ENCODE measurements at regions not wholly inside any gene's neighbourhood (a gene's known extent, or its start where the extent isn't known, plus 50 kb on each side); places are given as distances from the start of the nearest gene placed in this dataset.

DNA sequence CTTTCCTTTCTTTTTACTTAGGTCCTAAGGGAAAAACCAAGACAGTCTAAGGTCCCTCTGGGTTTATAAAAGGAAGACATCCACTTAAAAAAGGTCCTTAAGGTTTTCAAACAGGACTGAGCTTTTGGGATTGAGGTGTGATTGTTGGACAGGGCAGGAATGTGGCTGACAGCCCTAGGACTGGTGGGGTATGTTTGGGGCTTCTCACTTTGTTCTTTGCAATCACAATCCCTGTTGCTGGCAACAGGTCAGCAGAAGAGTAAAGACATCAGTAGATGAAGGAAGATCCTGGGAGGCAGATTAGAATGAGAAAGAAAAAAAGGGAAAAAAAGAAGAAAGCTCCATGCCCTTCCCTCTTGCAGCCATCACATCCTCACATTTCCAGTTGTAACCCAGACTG lies 101.4 kb upstream of the TARS1 start:
- FAIRE-seq (no peak), DNase-seq (ENCODE audit: low read depth, low spot score) (no peak)
- Histone ChIP-seq H3K4me1 (ENCODE audit: control insufficient read depth, extremely low read depth, insufficient read depth, low read length) (peaks cover 26% of the 10 kb centered on the region), H3K27me3 (ENCODE audit: control insufficient read depth, extremely low read depth, insufficient read depth, low read length) (no peaks in the 10 kb centered on the region), H3K27ac (ENCODE audit: control insufficient read depth, insufficient read depth, low read length) (no peak overlapping the region), H3K9me3 (ENCODE audit: control insufficient read depth, low read depth, low read length) (no peaks in the 10 kb centered on the region), H4K20me1 (ENCODE audit: control insufficient read depth, extremely low read depth, insufficient read depth, low read length) (no peaks in the 10 kb centered on the region), H3K4me2 (ENCODE audit: control insufficient read depth, extremely low read depth, insufficient read depth, low read depth, low read length) (no peak overlapping the region), H3K79me2 (ENCODE audit: control insufficient read depth, insufficient read depth, low read length) (no peaks in the 10 kb centered on the region), H3K36me3 (ENCODE audit: control insufficient read depth in 2 of 2, extremely low read depth in 1 of 2, insufficient read depth in 2 of 2, low read length in 2 of 2) (no peaks in the 10 kb centered on the region), H2AFZ (ENCODE audit: control insufficient read depth, low read length) (no peak overlapping the region), H3K9me1 (ENCODE audit: control insufficient read depth, extremely low read depth, insufficient read depth, low read length) (no peaks in the 10 kb centered on the region), H3K9ac (ENCODE audit: control insufficient read depth, extremely low read depth, insufficient read depth, low read length) (no peak overlapping the region), H3K4me3 (ENCODE audit: control insufficient read depth in 2 of 3, extremely low read depth in 1 of 3, insufficient read depth in 2 of 3, low read depth in 1 of 3, low read length in 3 of 3) (no peak overlapping the region)
- dilution Hi-C loops (cut with MboI; ENCODE audit: extremely low pct_ligation_motif_present, low sequenced_read_pairs): no loop called here
- no peak for TF ChIP-seq EZH2 (IDR thresholded peaks at IDR 0.05; ENCODE audit: low read length)
- TF ChIP-seq, protein P1, sequence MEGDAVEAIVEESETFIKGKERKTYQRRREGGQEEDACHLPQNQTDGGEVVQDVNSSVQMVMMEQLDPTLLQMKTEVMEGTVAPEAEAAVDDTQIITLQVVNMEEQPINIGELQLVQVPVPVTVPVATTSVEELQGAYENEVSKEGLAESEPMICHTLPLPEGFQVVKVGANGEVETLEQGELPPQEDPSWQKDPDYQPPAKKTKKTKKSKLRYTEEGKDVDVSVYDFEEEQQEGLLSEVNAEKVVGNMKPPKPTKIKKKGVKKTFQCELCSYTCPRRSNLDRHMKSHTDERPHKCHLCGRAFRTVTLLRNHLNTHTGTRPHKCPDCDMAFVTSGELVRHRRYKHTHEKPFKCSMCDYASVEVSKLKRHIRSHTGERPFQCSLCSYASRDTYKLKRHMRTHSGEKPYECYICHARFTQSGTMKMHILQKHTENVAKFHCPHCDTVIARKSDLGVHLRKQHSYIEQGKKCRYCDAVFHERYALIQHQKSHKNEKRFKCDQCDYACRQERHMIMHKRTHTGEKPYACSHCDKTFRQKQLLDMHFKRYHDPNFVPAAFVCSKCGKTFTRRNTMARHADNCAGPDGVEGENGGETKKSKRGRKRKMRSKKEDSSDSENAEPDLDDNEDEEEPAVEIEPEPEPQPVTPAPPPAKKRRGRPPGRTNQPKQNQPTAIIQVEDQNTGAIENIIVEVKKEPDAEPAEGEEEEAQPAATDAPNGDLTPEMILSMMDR (optimal IDR thresholded peaks at IDR 0.05 in 1 of 3, IDR thresholded peaks at IDR 0.05 in 1 of 3, conservative IDR thresholded peaks at IDR 0.05 in 1 of 3; ENCODE audit: extremely low read depth in 1 of 3, insufficient read depth in 2 of 3, low read length in 3 of 3): no peak

DNA sequence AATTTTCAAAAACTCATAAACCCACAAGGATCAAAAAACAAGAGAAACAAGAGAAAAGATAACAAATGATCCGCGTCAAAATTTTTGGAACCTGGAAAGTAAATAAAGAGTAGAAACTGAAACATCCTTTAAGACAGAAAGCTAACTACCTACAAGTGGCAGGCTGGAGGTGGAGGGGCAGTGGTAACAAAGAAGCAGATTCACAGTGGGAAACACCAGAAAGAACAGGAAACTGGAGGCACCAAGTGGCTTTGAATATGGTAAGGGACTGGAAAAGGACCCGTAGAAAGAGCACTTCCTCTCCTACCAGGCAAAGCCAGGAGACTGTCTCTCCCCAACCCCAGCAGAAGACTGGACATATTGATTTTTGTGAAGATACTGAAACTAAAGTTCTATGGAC lies 100.6 kb upstream of the TARS1 start:
- H3K4me1 ChIP-seq (ENCODE audit: control insufficient read depth, extremely low read depth, insufficient read depth, low read length): peaks cover 26% of the 10 kb centered on the region
- H3K9me1 ChIP-seq (ENCODE audit: control insufficient read depth, extremely low read depth, insufficient read depth, low read length): no peaks in the 10 kb centered on the region
- DNase-seq (ENCODE audit: low read depth, low spot score) (no peak), FAIRE-seq (no peak)
- no peak overlapping the region for H3K4me2 ChIP-seq (ENCODE audit: control insufficient read depth, extremely low read depth, insufficient read depth, low read depth, low read length)
- H3K27ac ChIP-seq (ENCODE audit: control insufficient read depth, insufficient read depth, low read length): no peak overlapping the region
- no peaks in the 10 kb centered on the region for H4K20me1 ChIP-seq (ENCODE audit: control insufficient read depth, extremely low read depth, insufficient read depth, low read length)
- TF ChIP-seq, protein P1 (optimal IDR thresholded peaks at IDR 0.05 in 1 of 3, IDR thresholded peaks at IDR 0.05 in 1 of 3, conservative IDR thresholded peaks at IDR 0.05 in 1 of 3; ENCODE audit: extremely low read depth in 1 of 3, insufficient read depth in 2 of 3, low read length in 3 of 3): no peak
- TF ChIP-seq EZH2 (IDR thresholded peaks at IDR 0.05; ENCODE audit: low read length): no peak
- H3K36me3 ChIP-seq (ENCODE audit: control insufficient read depth in 2 of 2, extremely low read depth in 1 of 2, insufficient read depth in 2 of 2, low read length in 2 of 2): no peaks in the 10 kb centered on the region
- H2AFZ ChIP-seq (ENCODE audit: control insufficient read depth, low read length): no peak overlapping the region
- H3K9ac ChIP-seq (ENCODE audit: control insufficient read depth, extremely low read depth, insufficient read depth, low read length): no peak overlapping the region
- no peaks in the 10 kb centered on the region for H3K79me2 ChIP-seq (ENCODE audit: control insufficient read depth, insufficient read depth, low read length)
- no peak overlapping the region for H3K4me3 ChIP-seq (ENCODE audit: control insufficient read depth in 2 of 3, extremely low read depth in 1 of 3, insufficient read depth in 2 of 3, low read depth in 1 of 3, low read length in 3 of 3)
- dilution Hi-C loops (cut with MboI; ENCODE audit: extremely low pct_ligation_motif_present, low sequenced_read_pairs): no loop called here
- H3K9me3 ChIP-seq (ENCODE audit: control insufficient read depth, low read depth, low read length): no peaks in the 10 kb centered on the region
- H3K27me3 ChIP-seq (ENCODE audit: control insufficient read depth, extremely low read depth, insufficient read depth, low read length): no peaks in the 10 kb centered on the region
